Esophagus muscularis mucosa (tissue), 4 donors: ENCODE measurements at regions not wholly inside any gene's neighbourhood (a gene's known extent, or its start where the extent isn't known, plus 50 kb on each side); places are given as distances from the start of the nearest gene placed in this dataset.

Experiments
- CTCF ChIP-seq, 3 experiments: fragments of 200-600 bp in 2 of 3; fragments of 450-650 bp in 1 of 3; sonication (generic) in 2 of 3; IDR thresholded peaks; one replicate each; pipeline ENCODE4 v1.5.1; 2017 to 2019; ENCODE audit warnings: antibody characterized with exemption in 3 of 3, mild to moderate bottlenecking in 2 of 3, moderate library complexity in 1 of 3
- EP300 ChIP-seq: sonication (generic); formaldehyde crosslinking; IDR thresholded peaks from one replicate; pipeline ENCODE4 v1.6.1; 2017; ENCODE audit warnings: antibody characterized with exemption
- POLR2A ChIP-seq: fragments of 450-650 bp; IDR thresholded peaks from one replicate; pipeline ENCODE4 v1.6.1; 2017; ENCODE audit warnings: antibody characterized with exemption, moderate library complexity, mild to moderate bottlenecking, low read depth
- POLR2AphosphoS5 ChIP-seq, 2 donors: sonication (generic); formaldehyde crosslinking; IDR thresholded peaks; one replicate each; pipeline ENCODE4 v1.6.1; 2017; ENCODE audit warnings: antibody characterized with exemption in 2 of 2

GRCh38 chrX:95427389-95427788 lies 1257.3 kb upstream of the DIAPH2 start:
- TF ChIP-seq CTCF (IDR thresholded peaks at IDR 0.05) (no peak), POLR2AphosphoS5 (IDR thresholded peaks at IDR 0.05) (no peak), EP300 (no peak), POLR2A (no peak)
